22Rv1 (cell line): ENCODE measurements at regions not wholly inside any gene's neighbourhood (a gene's known extent, or its start where the extent isn't known, plus 50 kb on each side); places are given as distances from the start of the nearest gene placed in this dataset.

Experiments used
- ZFX ChIP-seq: fragments of 450-650 bp; IDR thresholded peaks from 2 replicates; pipeline ENCODE4 v1.6.1; 2017; ENCODE audit warnings: antibody characterized with exemption, borderline replicate concordance
- TF ChIP-seq, protein P1 (sequence below): fragments of 450-650 bp; IDR thresholded peaks from 2 replicates; pipeline ENCODE4 v1.5.1; 2017; ENCODE audit warnings: mild to moderate bottlenecking

DNA sequence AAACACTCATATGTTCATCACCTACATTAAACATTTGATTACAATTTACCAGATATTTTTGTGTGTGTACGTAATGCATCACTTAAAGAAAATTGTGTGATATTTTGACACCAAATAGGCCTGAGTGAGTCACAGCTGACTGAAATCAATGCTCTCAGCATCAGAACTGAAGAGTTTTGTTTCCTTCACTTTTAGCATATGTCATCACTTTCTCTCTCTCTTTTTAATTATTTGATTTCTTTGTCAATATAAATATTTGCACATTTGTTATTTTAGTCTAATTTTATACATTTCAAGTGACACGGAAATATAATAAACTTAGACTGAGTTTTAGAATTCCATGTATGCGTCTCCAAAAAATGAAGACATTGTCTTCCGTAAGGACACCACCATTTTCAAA, 545.3 kb downstream of the PTPRC start:
- TF ChIP-seq, protein P1, sequence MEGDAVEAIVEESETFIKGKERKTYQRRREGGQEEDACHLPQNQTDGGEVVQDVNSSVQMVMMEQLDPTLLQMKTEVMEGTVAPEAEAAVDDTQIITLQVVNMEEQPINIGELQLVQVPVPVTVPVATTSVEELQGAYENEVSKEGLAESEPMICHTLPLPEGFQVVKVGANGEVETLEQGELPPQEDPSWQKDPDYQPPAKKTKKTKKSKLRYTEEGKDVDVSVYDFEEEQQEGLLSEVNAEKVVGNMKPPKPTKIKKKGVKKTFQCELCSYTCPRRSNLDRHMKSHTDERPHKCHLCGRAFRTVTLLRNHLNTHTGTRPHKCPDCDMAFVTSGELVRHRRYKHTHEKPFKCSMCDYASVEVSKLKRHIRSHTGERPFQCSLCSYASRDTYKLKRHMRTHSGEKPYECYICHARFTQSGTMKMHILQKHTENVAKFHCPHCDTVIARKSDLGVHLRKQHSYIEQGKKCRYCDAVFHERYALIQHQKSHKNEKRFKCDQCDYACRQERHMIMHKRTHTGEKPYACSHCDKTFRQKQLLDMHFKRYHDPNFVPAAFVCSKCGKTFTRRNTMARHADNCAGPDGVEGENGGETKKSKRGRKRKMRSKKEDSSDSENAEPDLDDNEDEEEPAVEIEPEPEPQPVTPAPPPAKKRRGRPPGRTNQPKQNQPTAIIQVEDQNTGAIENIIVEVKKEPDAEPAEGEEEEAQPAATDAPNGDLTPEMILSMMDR: no peak
- no peak for TF ChIP-seq ZFX
